ENCODE measurements at regions not wholly inside any gene's neighbourhood (a gene's known extent, or its start where the extent isn't known, plus 50 kb on each side); places are given as distances from the start of the nearest gene placed in this dataset.

GRCh38 chrX:64853424-64853823 is 122.8 kb downstream of the ZC4H2 start:
- Histone ChIP-seq H3K4me3 (ENCODE audit: low read depth, low read length) (no peak overlapping the region), H3K36me3 (ENCODE audit: control insufficient read depth in 2 of 2, insufficient read depth in 1 of 2, low read length in 2 of 2) (no peaks in the 10 kb centered on the region), H3K9me3 (ENCODE audit: control insufficient read depth, insufficient read depth, low read depth, low read length) (no peaks in the 10 kb centered on the region; the same call in 1 of the 2 replicates), H3K27ac (ENCODE audit: extremely low read depth, low read depth, low read length) (no peak overlapping the region), H3K4me1 (ENCODE audit: control insufficient read depth, insufficient read depth, low read length) (no peaks in the 10 kb centered on the region)
- CTCF ChIA-PET: interaction anchor here (0.7 kb wide), 1 partner anchor 79 kb away, joined by 3 read pairs; no protein-coding TSS in a partner anchor
- TF ChIP-seq ZBTB7A (tag by site-specific recombination; IDR thresholded peaks at IDR 0.05; ENCODE audit: low read depth) (no peak), ZNF133 (tag by site-specific recombination; IDR thresholded peaks at IDR 0.05) (no peak), ZNF114 (tag by site-specific recombination; IDR thresholded peaks at IDR 0.05) (no peak), OSR2 (tag by site-specific recombination; IDR thresholded peaks at IDR 0.05) (no peak), ZBTB21 (tag by site-specific recombination; IDR thresholded peaks at IDR 0.05) (no peak), ZNF37A (tag by site-specific recombination; IDR thresholded peaks at IDR 0.05) (no peak), ZNF558 (tag by site-specific recombination; IDR thresholded peaks at IDR 0.05) (no peak), ZNF324 (tag by site-specific recombination; IDR thresholded peaks at IDR 0.05) (no peak), SP7 (tag by site-specific recombination; IDR thresholded peaks at IDR 0.05) (no peak), ZNF391 (tag by site-specific recombination; IDR thresholded peaks at IDR 0.05; ENCODE audit: borderline replicate concordance, low read depth) (no peak), ZNF366 (tag by site-specific recombination; conservative IDR thresholded peaks at IDR 0.05) (no peak), ZNF10 (tag by site-specific recombination; IDR thresholded peaks at IDR 0.05) (no peak), ZNF707 (tag by site-specific recombination; IDR thresholded peaks at IDR 0.05) (no peak), ZNF175 (tag by site-specific recombination; IDR thresholded peaks at IDR 0.05) (no peak), ZNF221 (tag by site-specific recombination; IDR thresholded peaks at IDR 0.05; ENCODE audit: borderline replicate concordance) (no peak), ZFP3 (tag by site-specific recombination; IDR thresholded peaks at IDR 0.05; ENCODE audit: low read depth) (no peak), ZNF701 (tag by site-specific recombination; IDR thresholded peaks at IDR 0.05) (no peak)
- POLR2A ChIA-PET: no interaction called here

DNA sequence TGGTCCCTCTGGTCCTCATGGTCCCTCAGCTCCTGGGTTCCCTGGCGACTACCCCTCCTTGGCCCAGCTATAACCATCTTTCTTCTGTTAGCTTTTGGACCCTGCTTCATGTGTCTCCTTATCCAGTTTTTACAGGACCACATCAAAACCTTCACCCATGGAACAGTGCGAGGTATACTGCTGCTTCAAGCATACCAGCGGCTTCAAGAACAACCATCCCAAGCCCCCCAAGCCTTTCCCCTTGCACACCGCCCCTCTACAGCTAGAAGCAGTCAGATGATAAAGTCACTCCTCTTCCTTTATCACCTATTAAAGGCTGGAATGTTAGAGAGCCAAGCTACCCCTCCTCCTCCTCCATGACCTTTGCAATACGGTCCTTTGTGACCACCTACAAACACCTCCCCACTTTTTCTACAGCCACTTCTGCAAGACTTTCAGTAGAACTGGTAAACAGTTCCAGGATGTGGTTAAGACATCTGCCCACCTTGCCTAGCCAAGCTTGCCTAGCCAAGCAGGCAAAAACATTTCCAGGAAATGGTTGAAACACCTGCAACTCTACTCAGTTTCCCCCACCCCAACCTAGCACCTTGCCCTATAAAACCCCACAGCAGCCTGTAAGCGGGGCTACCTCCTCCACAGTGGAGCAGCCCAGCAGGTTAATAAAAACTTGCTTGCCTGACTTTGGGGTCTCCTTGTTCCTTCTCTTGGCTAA is 125.7 kb downstream of the ZC4H2 start:
- H3K36me3 ChIP-seq (ENCODE audit: control insufficient read depth in 2 of 2, insufficient read depth in 1 of 2, low read length in 2 of 2): no peaks in the 10 kb centered on the region
- ChIA-PET CTCF (interaction anchor here (0.9 kb wide), 1 partner anchor 143 kb away, joined by 3 read pairs; no protein-coding TSS in a partner anchor), POLR2A (no interaction called here)
- H3K4me3 ChIP-seq (ENCODE audit: low read depth, low read length): no peak overlapping the region
- H3K9me3 ChIP-seq (ENCODE audit: control insufficient read depth, insufficient read depth, low read depth, low read length): no peaks in the 10 kb centered on the region
- no peaks in the 10 kb centered on the region for H3K4me1 ChIP-seq (ENCODE audit: control insufficient read depth, insufficient read depth, low read length)
- TF ChIP-seq ZNF830 (tag by site-specific recombination; IDR thresholded peaks at IDR 0.05; ENCODE audit: low read depth) (no peak), KLF1 (tag by site-specific recombination; IDR thresholded peaks at IDR 0.05) (no peak), ZNF214 (tag by site-specific recombination; IDR thresholded peaks at IDR 0.05; ENCODE audit: borderline replicate concordance) (no peak), KLF16 (tag by site-specific recombination; IDR thresholded peaks at IDR 0.05) (no peak), ZBTB48 (tag by site-specific recombination; IDR thresholded peaks at IDR 0.05) (no peak), SP3 (tag by site-specific recombination; IDR thresholded peaks at IDR 0.05) (no peak), ZNF169 (tag by site-specific recombination; IDR thresholded peaks at IDR 0.05) (no peak), ZNF677 (tag by site-specific recombination; IDR thresholded peaks at IDR 0.05) (no peak), ZFP41 (tag by site-specific recombination; IDR thresholded peaks at IDR 0.05; ENCODE audit: borderline replicate concordance) (no peak), ZNF223 (tag by site-specific recombination; IDR thresholded peaks at IDR 0.05) (no peak), ZNF610 (tag by site-specific recombination; IDR thresholded peaks at IDR 0.05; ENCODE audit: borderline replicate concordance) (no peak), ZNF157 (tag by site-specific recombination; IDR thresholded peaks at IDR 0.05) (no peak)
- TF ChIP-seq, protein P1, sequence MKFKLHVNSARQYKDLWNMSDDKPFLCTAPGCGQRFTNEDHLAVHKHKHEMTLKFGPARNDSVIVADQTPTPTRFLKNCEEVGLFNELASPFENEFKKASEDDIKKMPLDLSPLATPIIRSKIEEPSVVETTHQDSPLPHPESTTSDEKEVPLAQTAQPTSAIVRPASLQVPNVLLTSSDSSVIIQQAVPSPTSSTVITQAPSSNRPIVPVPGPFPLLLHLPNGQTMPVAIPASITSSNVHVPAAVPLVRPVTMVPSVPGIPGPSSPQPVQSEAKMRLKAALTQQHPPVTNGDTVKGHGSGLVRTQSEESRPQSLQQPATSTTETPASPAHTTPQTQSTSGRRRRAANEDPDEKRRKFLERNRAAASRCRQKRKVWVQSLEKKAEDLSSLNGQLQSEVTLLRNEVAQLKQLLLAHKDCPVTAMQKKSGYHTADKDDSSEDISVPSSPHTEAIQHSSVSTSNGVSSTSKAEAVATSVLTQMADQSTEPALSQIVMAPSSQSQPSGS (tag by site-specific recombination; IDR thresholded peaks at IDR 0.05; ENCODE audit: low read depth): no peak
- TF ChIP-seq, protein P2, sequence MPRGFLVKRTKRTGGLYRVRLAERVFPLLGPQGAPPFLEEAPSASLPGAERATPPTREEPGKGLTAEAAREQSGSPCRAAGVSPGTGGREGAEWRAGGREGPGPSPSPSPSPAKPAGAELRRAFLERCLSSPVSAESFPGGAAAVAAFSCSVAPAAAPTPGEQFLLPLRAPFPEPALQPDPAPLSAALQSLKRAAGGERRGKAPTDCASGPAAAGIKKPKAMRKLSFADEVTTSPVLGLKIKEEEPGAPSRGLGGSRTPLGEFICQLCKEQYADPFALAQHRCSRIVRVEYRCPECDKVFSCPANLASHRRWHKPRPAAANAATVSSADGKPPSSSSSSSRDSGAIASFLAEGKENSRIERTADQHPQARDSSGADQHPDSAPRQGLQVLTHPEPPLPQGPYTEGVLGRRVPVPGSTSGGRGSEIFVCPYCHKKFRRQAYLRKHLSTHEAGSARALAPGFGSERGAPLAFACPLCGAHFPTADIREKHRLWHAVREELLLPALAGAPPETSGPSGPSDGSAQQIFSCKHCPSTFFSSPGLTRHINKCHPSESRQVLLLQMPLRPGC (tag by site-specific recombination; IDR thresholded peaks at IDR 0.05): no peak
- TF ChIP-seq, protein P3, sequence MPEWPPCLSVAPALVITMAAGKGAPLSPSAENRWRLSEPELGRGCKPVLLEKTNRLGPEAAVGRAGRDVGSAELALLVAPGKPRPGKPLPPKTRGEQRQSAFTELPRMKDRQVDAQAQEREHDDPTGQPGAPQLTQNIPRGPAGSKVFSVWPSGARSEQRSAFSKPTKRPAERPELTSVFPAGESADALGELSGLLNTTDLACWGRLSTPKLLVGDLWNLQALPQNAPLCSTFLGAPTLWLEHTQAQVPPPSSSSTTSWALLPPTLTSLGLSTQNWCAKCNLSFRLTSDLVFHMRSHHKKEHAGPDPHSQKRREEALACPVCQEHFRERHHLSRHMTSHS (tag by site-specific recombination; IDR thresholded peaks at IDR 0.05): no peak
- no peak overlapping the region for H3K27ac ChIP-seq (ENCODE audit: extremely low read depth, low read depth, low read length)
